ENCODE measurements at regions not wholly inside any gene's neighbourhood (a gene's known extent, or its start where the extent isn't known, plus 50 kb on each side); places are given as distances from the start of the nearest gene placed in this dataset.
A peak's percentile ranks its signal among the peaks of the same experiment; 100 is the strongest.

DNA sequence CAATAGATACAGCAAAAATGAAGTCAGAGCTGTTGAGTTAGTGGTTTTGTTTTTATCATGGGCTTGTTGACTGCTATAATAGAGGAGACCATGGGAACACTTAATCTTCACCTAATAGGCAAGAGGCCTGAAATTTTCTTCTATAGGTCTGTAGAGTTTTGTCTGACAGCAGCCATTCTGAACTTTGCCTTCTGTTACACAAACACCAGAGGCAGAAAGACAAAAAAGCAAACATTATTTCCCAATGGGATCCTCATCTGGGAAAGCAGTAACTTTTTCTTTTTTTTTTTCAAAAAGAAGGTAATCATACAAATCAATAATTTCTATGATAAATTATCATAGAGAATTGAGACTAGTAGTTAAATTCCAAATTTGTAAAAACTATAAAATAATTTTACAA lies 494.1 kb downstream of the TOX3 start:
- no TSS peak for BruUV-seq (replicated peaks)
- Mint-ChIP-seq H3K27ac (ENCODE audit: unreplicated experiment) (peak overlapping the region; percentile 8), H3K27me3 (ENCODE audit: unreplicated experiment) (no peaks in the 10 kb centered on the region), H3K4me3 (ENCODE audit: low read depth, unreplicated experiment) (no peak overlapping the region), H3K9me3 (ENCODE audit: low read depth, unreplicated experiment) (peaks cover 2% of the 10 kb centered on the region), H3K4me1 (ENCODE audit: low read depth, unreplicated experiment) (peaks cover 45% of the 10 kb centered on the region), H3K36me3 (ENCODE audit: insufficient read depth, unreplicated experiment) (no peaks in the 10 kb centered on the region)
- TF ChIP-seq CTCF (IDR thresholded peaks at IDR 0.05; ENCODE audit: unreplicated experiment) = no peak
- intact Hi-C loops (cut with micrococcal nuclease; ENCODE audit: unreplicated experiment) = loop anchor here (10.0 kb wide), 2 partner anchors 58 to 238 kb away; no protein-coding TSS in a partner anchor
- no peak for DNase-seq
- CTCF ChIA-PET = no interaction called here

GRCh38 chr16:52051414-52052172 lies 495.4 kb downstream of the TOX3 start:
- peaks cover 2% of the 10 kb centered on the region for H3K9me3 Mint-ChIP-seq (ENCODE audit: low read depth, unreplicated experiment)
- TF ChIP-seq CTCF (IDR thresholded peaks at IDR 0.05; ENCODE audit: unreplicated experiment) = no peak
- intact Hi-C loops (cut with micrococcal nuclease; ENCODE audit: unreplicated experiment) = loop anchor here (10.0 kb wide), 2 partner anchors 57 to 237 kb away; no protein-coding TSS in a partner anchor
- H3K4me1 Mint-ChIP-seq (ENCODE audit: low read depth, unreplicated experiment) = peaks cover 44% of the 10 kb centered on the region
- BruUV-seq (replicated peaks) = no TSS peak
- CTCF ChIA-PET = interaction anchor here (0.7 kb wide), 1 partner anchor 11 kb away, joined by 3 read pairs; no protein-coding TSS in a partner anchor
- no peak overlapping the region for H3K27ac Mint-ChIP-seq (ENCODE audit: unreplicated experiment)
- no peak overlapping the region for H3K4me3 Mint-ChIP-seq (ENCODE audit: low read depth, unreplicated experiment)
- no peaks in the 10 kb centered on the region for H3K27me3 Mint-ChIP-seq (ENCODE audit: unreplicated experiment)
- no peak for DNase-seq
- no peaks in the 10 kb centered on the region for H3K36me3 Mint-ChIP-seq (ENCODE audit: insufficient read depth, unreplicated experiment)

GRCh38 chr16:52050418-52050817 lies 496.5 kb downstream of the TOX3 start:
- Mint-ChIP-seq H3K4me3 (ENCODE audit: low read depth, unreplicated experiment) (peak overlapping the region; percentile 19), H3K36me3 (ENCODE audit: insufficient read depth, unreplicated experiment) (no peaks in the 10 kb centered on the region), H3K27ac (ENCODE audit: unreplicated experiment) (peak overlapping the region; percentile 71), H3K9me3 (ENCODE audit: low read depth, unreplicated experiment) (peaks cover 2% of the 10 kb centered on the region), H3K4me1 (ENCODE audit: low read depth, unreplicated experiment) (peaks cover 32% of the 10 kb centered on the region), H3K27me3 (ENCODE audit: unreplicated experiment) (no peaks in the 10 kb centered on the region)
- CTCF ChIA-PET = interaction anchor here (1.1 kb wide), 1 partner anchor 64 kb away, joined by 3 read pairs; no protein-coding TSS in a partner anchor
- no TSS peak for BruUV-seq (replicated peaks)
- no peak for TF ChIP-seq CTCF (IDR thresholded peaks at IDR 0.05; ENCODE audit: unreplicated experiment)
- DNase-seq = peak; percentile 78
- intact Hi-C loops (cut with micrococcal nuclease; ENCODE audit: unreplicated experiment) = loop anchor here (10.0 kb wide), 2 partner anchors 56 to 236 kb away; no protein-coding TSS in a partner anchor

DNA sequence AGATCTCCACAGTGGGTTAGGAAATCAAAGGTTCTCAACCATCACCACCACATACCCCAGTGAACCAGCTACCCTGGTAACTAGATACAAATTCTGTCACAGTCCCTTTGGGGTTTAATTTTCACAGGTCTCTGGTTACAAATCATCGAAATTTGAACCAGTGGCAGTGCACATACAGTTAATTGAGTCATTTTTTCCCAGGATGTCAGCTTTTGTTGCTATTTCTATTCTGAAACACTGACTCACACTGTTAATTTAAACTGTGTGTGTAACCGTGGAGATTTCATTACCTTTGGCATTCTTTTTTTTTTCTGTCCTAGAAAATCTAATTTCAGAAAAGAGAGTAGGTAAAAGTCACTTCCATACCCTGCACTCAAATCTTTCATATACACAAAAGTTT lies 511.5 kb downstream of the TOX3 start:
- Mint-ChIP-seq H3K27me3 (ENCODE audit: unreplicated experiment) (no peaks in the 10 kb centered on the region), H3K4me1 (ENCODE audit: low read depth, unreplicated experiment) (no peaks in the 10 kb centered on the region), H3K4me3 (ENCODE audit: low read depth, unreplicated experiment) (no peak overlapping the region), H3K36me3 (ENCODE audit: insufficient read depth, unreplicated experiment) (no peaks in the 10 kb centered on the region), H3K9me3 (ENCODE audit: low read depth, unreplicated experiment) (no peaks in the 10 kb centered on the region), H3K27ac (ENCODE audit: unreplicated experiment) (no peak overlapping the region)
- CTCF ChIA-PET = interaction anchor here (0.8 kb wide), 1 partner anchor 37 kb away, joined by 4 read pairs; no protein-coding TSS in a partner anchor
- TF ChIP-seq CTCF (IDR thresholded peaks at IDR 0.05; ENCODE audit: unreplicated experiment) = no peak
- intact Hi-C loops (cut with micrococcal nuclease; ENCODE audit: unreplicated experiment) = no loop called here
- no peak for DNase-seq
- no TSS peak for BruUV-seq (replicated peaks)

Data from Calu3 (cell line).